CD4-positive, CD25-positive, alpha-beta regulatory T cell (primary cell): ENCODE measurements at regions not wholly inside any gene's neighbourhood (a gene's known extent, or its start where the extent isn't known, plus 50 kb on each side); places are given as distances from the start of the nearest gene placed in this dataset.
A peak's percentile ranks its signal among the peaks of the same experiment; 100 is the strongest.

ENCODE experiments used
- ATAC-seq, 2 donors: fragments of 150-1000 bp; cut with Tn5 transposase; one replicate each; pipeline ENCODE4 v1.10.0; 2021; ENCODE audit warnings: low read depth in 2 of 2, moderate number of reproducible peaks in 2 of 2, moderate library complexity in 1 of 2
- DNase-seq, 3 donors: peaks; one replicate each; pipeline versions ENCODE4 v3.0.0 to v3.0.0-alpha.2; 2012 to 2022; ENCODE audit warnings: mixed read lengths in 1 of 3
- H3K27ac ChIP-seq: one replicate; pipeline ENCODE4 v1.7.0; 2013; ENCODE audit warnings: mild to moderate bottlenecking, low read length; ENCODE audit not compliant: insufficient read depth, poor library complexity, severe bottlenecking
- H3K27me3 ChIP-seq: one replicate; pipeline ENCODE4 v1.7.0; 2013; ENCODE audit warnings: low read length; ENCODE audit not compliant: control insufficient read depth, insufficient read depth
- H3K36me3 ChIP-seq: one replicate; pipeline ENCODE4 v1.7.0; 2013; ENCODE audit warnings: mild to moderate bottlenecking, low read length, moderate library complexity; ENCODE audit not compliant: control insufficient read depth, insufficient read depth
- H3K4me1 ChIP-seq: 2 replicates; pipeline ENCODE4 v1.7.0; 2013; ENCODE audit warnings: mild to moderate bottlenecking, low read length; ENCODE audit not compliant: insufficient read depth, control insufficient read depth, poor library complexity, severe bottlenecking
- H3K4me3 ChIP-seq: one replicate; pipeline ENCODE4 v1.7.0; 2013; ENCODE audit warnings: low read depth, mild to moderate bottlenecking, low read length, moderate library complexity
- H3K9me3 ChIP-seq, 2 experiments: 1 replicate in 1 of 2; 2 replicates in 1 of 2; pipeline ENCODE4 v1.7.0; 2013; ENCODE audit warnings: low read length in 2 of 2, mild to moderate bottlenecking in 1 of 2, moderate library complexity in 1 of 2; ENCODE audit not compliant: control insufficient read depth in 2 of 2
- H3K27ac Mint-ChIP-seq, 3 donors: one replicate each; pipeline ENCODE4 v1.8.0; 2020 to 2022; ENCODE audit warnings: mild to moderate bottlenecking in 3 of 3, mixed read lengths in 3 of 3, moderate library complexity in 2 of 3
- H3K27me3 Mint-ChIP-seq: one replicate; pipeline ENCODE4 v1.8.0; 2022; ENCODE audit warnings: mild to moderate bottlenecking, mixed read lengths
- H3K36me3 Mint-ChIP-seq: one replicate; pipeline ENCODE4 v1.8.0; 2020; ENCODE audit warnings: mixed read lengths
- H3K4me1 Mint-ChIP-seq, 4 donors: one replicate each; pipeline ENCODE4 v1.8.0; 2020 to 2022; ENCODE audit warnings: mixed read lengths in 4 of 4, mild to moderate bottlenecking in 1 of 4
- H3K4me3 Mint-ChIP-seq, 4 donors: one replicate each; pipeline ENCODE4 v1.8.0; 2020 to 2022; ENCODE audit warnings: mild to moderate bottlenecking in 4 of 4, mixed read lengths in 4 of 4, moderate library complexity in 3 of 4
- H3K9me3 Mint-ChIP-seq, 7 donors: one replicate each; pipeline ENCODE4 v1.8.0; 2020 to 2022; ENCODE audit warnings: mixed read lengths in 7 of 7, mild to moderate bottlenecking in 3 of 7, moderate library complexity in 2 of 7

GRCh38 chr18:41828137-41828536 is 126.9 kb upstream of the PIK3C3 start:
- Histone ChIP-seq H3K9me3 (no peaks in the 10 kb centered on the region), H3K27me3 (no peaks in the 10 kb centered on the region), H3K36me3 (no peaks in the 10 kb centered on the region), H3K27ac (no peak overlapping the region), H3K4me3 (no peak overlapping the region), H3K4me1 (no peaks in the 10 kb centered on the region)
- DNase-seq (no peak), ATAC-seq (no peak)
- Mint-ChIP-seq H3K36me3 (no peaks in the 10 kb centered on the region), H3K27ac (no peak overlapping the region), H3K4me1 (no peaks in the 10 kb centered on the region), H3K4me3 (no peak overlapping the region), H3K27me3 (peaks cover 5% of the 10 kb centered on the region), H3K9me3 (peaks cover 0 to 3% (median 0%) of the 10 kb centered on the region in 7 donors)

DNA sequence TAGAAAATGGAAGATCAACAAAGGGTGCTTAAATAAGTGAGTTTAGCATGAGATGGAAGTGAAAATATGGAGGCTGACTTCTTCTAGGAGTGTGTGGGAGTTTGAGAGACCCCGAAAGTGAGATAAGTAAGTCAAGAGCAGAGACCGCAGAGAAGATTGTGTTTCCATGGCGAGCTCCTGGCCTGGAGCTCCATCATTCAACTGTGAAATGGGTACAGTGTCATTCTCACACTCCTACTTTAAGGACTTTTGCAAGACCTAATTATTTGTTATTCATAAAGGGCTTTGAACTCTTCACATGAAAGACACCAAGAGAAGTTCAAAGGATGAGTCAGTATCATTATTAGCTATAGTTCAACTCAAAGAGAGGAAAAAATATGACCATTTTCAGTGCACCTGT is 134.2 kb upstream of the PIK3C3 start:
- DNase-seq (peak in 1 of 3 donors; percentile 0), ATAC-seq (no peak)
- no peaks in the 10 kb centered on the region for H3K36me3 ChIP-seq
- H3K27me3 ChIP-seq: no peaks in the 10 kb centered on the region
- no peak overlapping the region for H3K4me3 ChIP-seq
- Mint-ChIP-seq H3K4me3 (no peak overlapping the region), H3K27ac (no peak overlapping the region), H3K4me1 (no peaks in the 10 kb centered on the region), H3K9me3 (peaks cover 0 to 3% (median 0%) of the 10 kb centered on the region in 7 donors), H3K36me3 (no peaks in the 10 kb centered on the region), H3K27me3 (no peaks in the 10 kb centered on the region)
- H3K27ac ChIP-seq: no peak overlapping the region
- no peaks in the 10 kb centered on the region for H3K4me1 ChIP-seq
- no peaks in the 10 kb centered on the region for H3K9me3 ChIP-seq

DNA sequence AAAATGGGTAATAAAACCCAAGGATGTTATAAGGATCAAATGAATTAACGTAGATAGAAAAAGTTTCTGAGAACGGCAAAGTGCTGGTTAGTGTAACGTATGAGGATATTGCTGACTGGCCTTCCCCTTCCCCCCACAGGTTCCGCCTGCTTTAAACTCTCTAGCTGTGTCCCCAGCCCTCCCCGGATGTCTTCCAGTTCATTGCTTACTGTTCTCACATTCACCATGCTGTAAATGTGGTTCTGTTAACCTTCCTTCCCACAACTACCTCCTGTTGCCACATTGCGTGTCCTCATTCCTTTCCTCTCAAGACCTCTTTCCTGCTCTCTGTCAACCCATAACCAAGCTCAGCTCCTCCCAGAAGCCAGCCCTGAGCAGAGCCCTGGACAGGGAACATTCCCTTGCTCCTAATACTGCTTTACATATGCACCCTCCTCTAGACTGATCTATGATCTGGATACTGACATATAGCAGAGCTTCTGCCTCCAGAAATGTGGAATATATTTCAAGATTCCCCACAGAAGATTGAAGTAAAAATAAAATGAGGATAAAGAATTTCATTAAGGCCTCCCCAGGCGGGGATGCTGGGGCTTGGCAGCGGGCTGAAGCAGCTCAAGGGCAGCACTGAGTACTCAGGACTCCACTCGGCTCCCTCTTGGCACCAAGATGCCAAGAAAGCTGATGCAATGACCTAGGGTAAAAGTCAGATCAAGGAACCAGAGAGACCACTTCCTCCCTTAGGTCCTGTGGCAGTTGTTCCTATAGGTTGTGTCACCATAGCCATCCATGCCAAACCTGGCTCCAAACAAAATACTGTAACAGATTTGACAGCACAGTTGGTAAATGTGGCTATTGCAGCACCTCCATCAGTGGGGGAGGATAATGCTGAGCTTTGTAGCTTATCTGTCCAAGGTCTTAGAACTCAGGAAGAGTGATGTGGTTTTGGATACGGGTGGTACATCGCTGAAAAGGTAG is 136.4 kb upstream of the PIK3C3 start:
- H3K27ac ChIP-seq: no peak overlapping the region

GRCh38 chr18:41814651-41815050 is 140.4 kb upstream of the PIK3C3 start:
- H3K4me1 Mint-ChIP-seq: no peaks in the 10 kb centered on the region

More for the DNA sequence above, 136.4 kb upstream of the PIK3C3 start:
- Histone ChIP-seq H3K9me3 (no peaks in the 10 kb centered on the region), H3K4me3 (no peak overlapping the region), H3K36me3 (no peaks in the 10 kb centered on the region), H3K27me3 (no peaks in the 10 kb centered on the region), H3K4me1 (no peaks in the 10 kb centered on the region)
- DNase-seq (no peak), ATAC-seq (no peak)
- H3K4me3 Mint-ChIP-seq: no peak overlapping the region
- peaks cover 0 to 1% (median 0%) of the 10 kb centered on the region in 7 donors for H3K9me3 Mint-ChIP-seq
- H3K4me1 Mint-ChIP-seq: no peaks in the 10 kb centered on the region
- no peaks in the 10 kb centered on the region for H3K27me3 Mint-ChIP-seq
- no peaks in the 10 kb centered on the region for H3K36me3 Mint-ChIP-seq
- no peak overlapping the region for H3K27ac Mint-ChIP-seq

DNA sequence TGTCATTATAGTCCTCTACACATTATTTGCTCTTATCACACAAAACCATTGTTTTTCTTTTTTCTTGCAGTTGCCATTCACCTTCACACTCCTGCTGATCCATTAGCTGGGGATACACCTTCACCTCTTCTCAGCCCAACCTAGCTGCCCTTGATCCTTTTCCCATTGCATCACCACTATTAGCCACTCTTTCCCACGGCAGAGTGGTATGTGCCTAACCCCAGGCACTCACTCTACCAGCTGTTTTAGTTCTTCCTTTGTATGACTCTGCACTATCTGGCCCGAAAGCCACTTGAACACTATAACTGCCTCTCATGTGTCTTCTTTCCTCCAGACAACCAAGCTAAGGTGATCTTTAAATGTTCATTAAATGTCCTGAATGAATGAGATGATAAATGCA is 145.4 kb upstream of the PIK3C3 start:
- Mint-ChIP-seq H3K9me3 (peaks cover 0 to 6% (median 0%) of the 10 kb centered on the region in 7 donors), H3K4me3 (no peak overlapping the region), H3K4me1 (no peaks in the 10 kb centered on the region), H3K36me3 (no peaks in the 10 kb centered on the region), H3K27me3 (no peaks in the 10 kb centered on the region), H3K27ac (no peak overlapping the region)
- Histone ChIP-seq H3K4me3 (no peak overlapping the region), H3K27me3 (no peaks in the 10 kb centered on the region), H3K4me1 (no peaks in the 10 kb centered on the region), H3K36me3 (no peaks in the 10 kb centered on the region), H3K27ac (no peak overlapping the region), H3K9me3 (no peaks in the 10 kb centered on the region)
- DNase-seq (no peak), ATAC-seq (no peak)

More at GRCh38 chr18:41814651-41815050, 140.4 kb upstream of the PIK3C3 start:
- H3K36me3 Mint-ChIP-seq: no peaks in the 10 kb centered on the region
- no peak for ATAC-seq
- no peak overlapping the region for H3K4me3 Mint-ChIP-seq
- no peaks in the 10 kb centered on the region for H3K36me3 ChIP-seq
- no peak overlapping the region for H3K4me3 ChIP-seq
- H3K9me3 Mint-ChIP-seq: peaks cover 0 to 6% (median 0%) of the 10 kb centered on the region in 7 donors
- no peaks in the 10 kb centered on the region for H3K9me3 ChIP-seq
- H3K27me3 Mint-ChIP-seq: no peaks in the 10 kb centered on the region
- H3K27ac ChIP-seq: no peak overlapping the region
- DNase-seq: no peak
- H3K27ac Mint-ChIP-seq: no peak overlapping the region
- no peaks in the 10 kb centered on the region for H3K27me3 ChIP-seq
- no peaks in the 10 kb centered on the region for H3K4me1 ChIP-seq

- ATAC-seq (no peak), DNase-seq (no peak)
- no peak overlapping the region for H3K4me3 ChIP-seq
- Mint-ChIP-seq H3K36me3 (no peaks in the 10 kb centered on the region), H3K9me3 (peaks cover 0 to 3% (median 0%) of the 10 kb centered on the region in 7 donors), H3K27ac (no peak overlapping the region), H3K27me3 (no peaks in the 10 kb centered on the region), H3K4me1 (no peaks in the 10 kb centered on the region), H3K4me3 (no peak overlapping the region)
- no peaks in the 10 kb centered on the region for H3K4me1 ChIP-seq
- no peak overlapping the region for H3K27ac ChIP-seq
- no peaks in the 10 kb centered on the region for H3K27me3 ChIP-seq
- no peaks in the 10 kb centered on the region for H3K9me3 ChIP-seq
- H3K36me3 ChIP-seq: no peaks in the 10 kb centered on the region
Observed at GRCh38 chr18:41805341-41805740, 149.7 kb upstream of the PIK3C3 start.

DNA sequence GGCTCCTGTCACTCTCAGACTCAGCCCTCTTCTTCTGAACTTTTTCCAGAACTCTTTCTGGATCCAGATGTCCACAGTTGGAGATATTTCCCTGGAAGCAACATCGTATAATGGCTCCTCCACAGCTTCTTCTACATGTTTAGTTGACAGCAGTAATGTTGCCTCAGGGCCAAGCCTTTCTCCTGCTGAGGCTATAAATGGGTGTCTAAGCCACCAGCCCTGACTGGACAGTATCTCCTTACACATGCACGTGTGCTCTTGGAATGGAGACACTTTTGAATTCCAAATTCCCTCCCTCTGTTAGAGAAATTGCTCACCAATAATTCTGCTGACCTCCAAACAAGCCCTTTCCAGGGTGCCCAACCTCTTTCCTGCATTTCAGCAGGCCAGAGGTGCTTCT is 156.2 kb upstream of the PIK3C3 start:
- H3K27me3 ChIP-seq: no peaks in the 10 kb centered on the region
- ATAC-seq: no peak
- Mint-ChIP-seq H3K27me3 (no peaks in the 10 kb centered on the region), H3K4me3 (no peak overlapping the region), H3K9me3 (peaks cover 0 to 3% (median 0%) of the 10 kb centered on the region in 7 donors), H3K27ac (peak overlapping the region in 1 of 3 donors; percentile 42), H3K36me3 (no peaks in the 10 kb centered on the region), H3K4me1 (peaks cover 0 to under 1% (median 0%) of the 10 kb centered on the region in 4 donors)
- no peaks in the 10 kb centered on the region for H3K36me3 ChIP-seq
- DNase-seq: no peak
- no peak overlapping the region for H3K4me3 ChIP-seq
- H3K9me3 ChIP-seq: no peaks in the 10 kb centered on the region
- no peak overlapping the region for H3K27ac ChIP-seq
- no peaks in the 10 kb centered on the region for H3K4me1 ChIP-seq

DNA sequence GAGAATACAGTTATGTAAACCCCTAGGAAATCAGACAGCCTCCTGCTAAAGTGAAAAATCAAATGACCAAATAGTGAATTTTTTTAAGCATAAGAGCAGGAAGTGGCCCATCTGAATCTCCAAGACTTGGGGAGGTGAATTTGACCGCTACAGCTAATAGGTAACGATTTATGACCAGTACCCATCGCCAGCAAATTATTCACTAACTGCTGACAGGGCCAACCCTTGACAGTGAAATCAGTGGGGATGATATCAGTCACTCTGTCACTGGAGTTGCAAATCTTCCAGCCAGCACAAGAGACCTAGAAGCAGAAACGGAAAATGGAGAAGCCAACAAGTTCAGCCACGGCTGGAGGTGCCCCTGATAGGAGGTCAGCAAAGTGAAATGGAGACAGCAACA is 164.3 kb upstream of the PIK3C3 start:
- Histone ChIP-seq H3K4me1 (no peaks in the 10 kb centered on the region), H3K36me3 (no peaks in the 10 kb centered on the region), H3K4me3 (no peak overlapping the region), H3K27me3 (no peaks in the 10 kb centered on the region), H3K9me3 (no peaks in the 10 kb centered on the region), H3K27ac (no peak overlapping the region)
- no peaks in the 10 kb centered on the region for H3K27me3 Mint-ChIP-seq
- peaks cover 0 to 4% (median 0%) of the 10 kb centered on the region in 4 donors for H3K4me1 Mint-ChIP-seq
- H3K27ac Mint-ChIP-seq: no peak overlapping the region
- H3K4me3 Mint-ChIP-seq: no peak overlapping the region
- peaks cover 0 to 5% (median 0%) of the 10 kb centered on the region in 7 donors for H3K9me3 Mint-ChIP-seq
- no peak for DNase-seq
- H3K36me3 Mint-ChIP-seq: no peaks in the 10 kb centered on the region
- no peak for ATAC-seq
